NCI-H146 treated with DMSO at 0.1 percent for 48 hours (cell line): ENCODE measurements at regions not wholly inside any gene's neighbourhood (a gene's known extent, or its start where the extent isn't known, plus 50 kb on each side); places are given as distances from the start of the nearest gene placed in this dataset.

ENCODE experiments used
- DNase-seq: peaks from one replicate; lab custom pipeline; 2025; ENCODE audit not compliant: unreplicated experiment; lab: John Stamatoyannopoulos, UW

DNA sequence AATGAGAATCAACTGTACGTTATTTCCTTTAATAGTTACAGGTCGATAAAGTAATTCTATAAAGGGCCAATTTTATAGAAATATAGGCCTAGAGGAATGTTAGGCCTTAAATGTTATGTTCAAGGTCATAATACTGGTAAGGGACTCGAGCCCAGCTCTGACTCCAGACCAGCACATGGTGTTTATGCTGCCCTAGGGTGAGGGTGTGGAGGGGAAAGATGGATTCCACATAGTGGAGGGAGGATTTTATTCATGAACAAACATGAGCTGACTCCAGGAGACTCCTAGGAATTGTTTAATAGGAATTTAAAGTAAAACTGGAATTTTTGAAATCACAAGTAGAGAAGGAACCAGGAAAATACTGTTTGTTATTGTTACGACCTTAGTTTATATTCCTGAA lies 139.9 kb downstream of the LACC1 start:
- DNase-seq = no peak

DNA sequence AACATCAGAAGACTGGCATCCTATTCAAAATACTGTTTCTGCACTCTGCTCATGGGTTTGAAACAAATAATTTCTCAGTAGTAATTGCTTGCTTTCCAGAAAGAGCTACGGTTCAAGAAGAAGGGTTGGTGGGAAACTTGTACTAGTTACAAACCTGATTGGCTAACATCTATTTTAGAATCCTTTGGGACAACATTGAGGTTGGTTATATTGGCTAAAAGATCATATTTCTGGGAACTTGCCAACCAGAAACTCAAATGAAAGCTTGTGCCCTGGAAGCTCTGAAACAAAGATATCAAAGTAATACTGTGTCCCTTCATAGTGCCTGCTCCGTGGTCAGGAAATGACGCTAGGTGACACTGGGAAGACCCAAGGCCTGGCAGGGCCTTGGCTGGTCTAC lies 141.7 kb downstream of the LACC1 start:
- DNase-seq = no peak

DNA sequence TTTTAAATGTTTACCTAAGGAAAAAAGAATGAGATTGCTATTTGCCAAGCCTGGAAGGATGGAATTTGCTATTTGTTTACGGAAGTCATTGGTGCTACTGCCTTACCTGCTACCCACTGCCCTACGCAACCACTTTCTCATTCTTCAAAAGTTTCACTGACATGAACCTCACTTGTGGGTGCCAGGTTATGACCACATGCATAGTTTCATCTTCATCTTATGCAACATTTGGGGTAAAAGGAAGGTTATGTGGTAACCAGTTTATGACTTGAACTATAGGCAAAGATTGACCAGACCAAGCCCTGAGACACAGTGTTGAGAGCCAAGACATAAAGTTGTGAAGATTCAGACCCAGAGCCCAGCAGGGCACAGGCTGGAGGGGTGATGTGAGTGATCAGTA lies 142.5 kb downstream of the LACC1 start:
- no peak for DNase-seq

DNA sequence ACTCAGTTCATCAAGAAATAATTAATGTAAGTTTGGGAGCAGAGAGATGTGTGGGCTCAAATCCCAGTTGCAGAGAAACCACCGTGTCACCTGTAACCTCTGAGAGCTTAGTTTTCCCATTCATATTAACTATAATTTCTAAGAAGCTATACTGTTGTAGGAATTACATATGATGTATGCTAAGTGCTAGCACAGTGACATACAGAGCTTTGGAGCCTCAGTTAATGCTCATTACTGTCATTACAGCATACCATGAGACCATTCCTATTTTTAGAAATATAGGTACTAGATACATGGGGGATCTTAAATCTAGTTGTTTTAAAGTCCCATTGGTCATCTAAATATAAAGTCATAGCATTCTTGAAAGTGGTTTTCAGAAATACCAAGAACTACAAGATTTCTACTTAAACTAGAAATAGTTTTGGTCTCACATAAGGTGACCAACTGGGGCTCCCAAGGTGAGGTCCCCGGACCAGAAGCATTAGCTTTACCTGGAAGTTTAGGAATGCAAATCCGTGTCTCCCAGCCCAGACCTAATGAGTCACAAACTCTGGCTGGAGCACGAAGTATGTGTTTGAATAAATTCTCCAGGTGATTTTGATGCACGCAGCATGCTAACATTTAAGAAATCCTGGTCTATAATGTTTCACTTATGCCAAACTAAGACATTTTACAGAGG lies 144.6 kb downstream of the LACC1 start:
- no peak for DNase-seq

DNA sequence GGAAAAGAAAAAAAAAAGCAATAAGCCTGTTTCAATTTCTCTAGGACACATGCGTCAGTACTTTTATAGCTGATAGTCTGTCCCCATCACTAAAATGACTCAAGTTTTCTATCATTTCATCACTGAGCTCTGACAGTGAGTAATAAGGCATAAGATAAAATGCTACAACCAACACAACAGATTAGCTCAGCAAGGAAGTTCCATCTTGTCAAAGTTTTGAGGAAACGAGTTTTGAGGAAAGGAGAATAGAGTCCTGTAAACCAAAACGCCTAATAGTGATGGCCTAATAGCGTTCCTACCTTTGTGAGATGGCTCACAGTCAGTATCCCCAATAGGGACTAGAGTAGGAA lies 145.1 kb downstream of the LACC1 start:
- DNase-seq = no peak

DNA sequence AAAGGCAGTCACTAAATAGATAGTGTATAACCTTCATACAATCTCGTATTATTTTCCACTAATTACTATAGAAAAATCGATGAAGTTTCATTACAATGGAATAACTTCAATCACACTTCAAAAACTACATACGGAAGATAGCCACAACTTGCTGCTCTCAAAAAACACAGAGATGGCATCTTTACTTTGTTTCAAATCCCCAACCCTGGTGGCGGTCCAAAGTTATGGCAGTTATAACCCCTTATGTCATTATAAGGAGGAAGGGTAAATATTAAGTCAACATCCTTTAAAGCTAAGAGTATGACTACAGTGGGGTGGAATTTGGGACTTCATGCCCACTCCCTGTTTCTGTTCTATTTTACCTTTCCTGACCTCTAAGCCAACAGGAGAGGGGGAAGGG lies 146.5 kb downstream of the LACC1 start:
- no peak for DNase-seq

DNA sequence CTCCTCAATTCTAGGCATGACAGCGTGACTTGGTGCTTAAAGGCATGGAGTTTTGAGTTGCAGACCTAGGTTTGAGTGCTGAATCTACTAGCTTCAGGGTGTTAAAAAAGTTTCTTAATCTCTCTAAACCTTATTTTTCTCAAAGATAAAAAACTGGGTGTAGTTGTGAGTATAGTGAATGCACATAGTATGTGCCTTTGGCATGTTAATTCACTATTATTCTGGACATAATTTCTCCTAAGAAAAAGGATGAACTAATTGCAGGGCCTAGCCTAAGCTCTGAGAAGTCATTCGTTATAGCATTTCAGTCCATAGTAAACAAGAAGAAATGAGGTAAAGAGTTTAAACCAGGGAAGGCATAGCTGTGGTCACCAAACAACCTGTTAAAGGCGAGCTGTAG lies 149.0 kb downstream of the LACC1 start:
- no peak for DNase-seq

DNA sequence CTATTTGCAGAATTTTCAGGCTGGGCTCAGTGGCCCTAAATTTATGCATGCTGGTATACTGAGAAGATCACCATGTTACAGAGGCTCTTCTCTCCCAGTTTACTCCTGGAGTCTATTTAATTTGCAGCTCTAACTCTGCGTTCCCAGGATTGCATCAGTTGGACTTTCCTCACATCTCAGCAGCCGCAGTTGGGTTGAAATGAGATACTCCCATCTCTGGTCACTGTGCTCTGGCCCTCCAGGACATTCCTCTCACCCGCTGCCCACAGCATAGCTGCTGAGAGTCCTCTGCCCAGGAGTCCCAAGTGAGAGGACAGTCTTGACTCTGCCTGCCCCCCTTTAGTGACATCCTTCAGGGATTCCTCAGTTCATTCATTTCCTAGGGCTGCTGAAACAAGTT lies 150.9 kb downstream of the LACC1 start:
- DNase-seq = no peak

DNA sequence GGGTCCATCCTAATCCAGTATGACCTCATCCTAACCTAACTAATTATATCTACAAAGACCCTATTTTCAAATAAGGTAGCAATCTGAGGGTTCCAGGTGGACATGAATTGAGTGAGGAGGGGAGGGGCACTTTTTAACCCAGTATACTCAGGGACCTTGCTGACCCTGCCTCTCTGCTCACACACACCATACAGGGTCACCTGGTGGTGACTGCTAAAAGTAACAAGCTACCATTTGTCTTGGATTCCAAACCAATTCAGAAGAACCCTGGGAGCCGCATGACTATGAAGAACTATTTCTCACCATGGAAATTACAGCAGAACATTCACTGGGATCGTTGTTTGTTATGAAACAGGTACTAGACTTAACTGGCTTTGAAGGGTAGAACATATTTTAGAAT lies 151.9 kb downstream of the LACC1 start:
- DNase-seq = no peak

DNA sequence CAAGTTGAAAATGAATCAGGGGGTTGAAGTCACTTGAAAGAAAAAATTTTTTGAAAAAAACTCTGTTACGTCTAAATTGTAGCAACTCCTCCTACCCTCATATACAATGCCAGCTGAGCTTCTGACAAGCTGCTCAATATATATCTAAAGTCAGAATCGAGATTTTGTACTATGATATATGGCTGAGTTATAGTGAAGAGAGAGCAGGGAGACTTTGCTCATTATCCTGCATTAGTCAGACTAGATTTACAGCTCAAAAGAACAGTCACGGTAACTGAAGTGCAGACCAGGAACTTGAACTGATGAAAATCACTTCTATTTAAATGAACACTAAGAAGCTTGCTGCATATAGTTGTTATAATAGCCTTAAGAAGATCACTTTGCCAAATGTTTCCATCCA lies 153.1 kb downstream of the LACC1 start:
- DNase-seq = no peak

DNA sequence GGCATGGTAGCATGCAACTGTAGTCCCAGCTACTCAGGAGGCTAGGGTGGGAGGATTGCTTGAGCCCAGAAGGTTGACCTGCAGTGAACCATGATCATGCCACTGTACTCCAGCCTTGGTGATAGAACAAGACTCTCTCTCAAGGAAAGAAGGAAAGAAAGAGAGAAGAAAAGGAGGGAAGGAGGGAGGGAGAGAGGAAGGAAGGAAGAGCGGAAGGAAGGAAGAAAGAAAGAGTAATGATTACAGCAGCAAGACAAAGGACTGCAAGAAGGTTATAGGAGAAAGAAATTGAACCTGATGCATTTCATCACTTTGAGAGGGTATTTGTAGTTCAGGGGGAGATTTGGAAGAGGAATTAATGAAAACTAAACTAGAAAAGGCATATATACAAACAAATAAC lies 155.7 kb downstream of the LACC1 start:
- DNase-seq = no peak

DNA sequence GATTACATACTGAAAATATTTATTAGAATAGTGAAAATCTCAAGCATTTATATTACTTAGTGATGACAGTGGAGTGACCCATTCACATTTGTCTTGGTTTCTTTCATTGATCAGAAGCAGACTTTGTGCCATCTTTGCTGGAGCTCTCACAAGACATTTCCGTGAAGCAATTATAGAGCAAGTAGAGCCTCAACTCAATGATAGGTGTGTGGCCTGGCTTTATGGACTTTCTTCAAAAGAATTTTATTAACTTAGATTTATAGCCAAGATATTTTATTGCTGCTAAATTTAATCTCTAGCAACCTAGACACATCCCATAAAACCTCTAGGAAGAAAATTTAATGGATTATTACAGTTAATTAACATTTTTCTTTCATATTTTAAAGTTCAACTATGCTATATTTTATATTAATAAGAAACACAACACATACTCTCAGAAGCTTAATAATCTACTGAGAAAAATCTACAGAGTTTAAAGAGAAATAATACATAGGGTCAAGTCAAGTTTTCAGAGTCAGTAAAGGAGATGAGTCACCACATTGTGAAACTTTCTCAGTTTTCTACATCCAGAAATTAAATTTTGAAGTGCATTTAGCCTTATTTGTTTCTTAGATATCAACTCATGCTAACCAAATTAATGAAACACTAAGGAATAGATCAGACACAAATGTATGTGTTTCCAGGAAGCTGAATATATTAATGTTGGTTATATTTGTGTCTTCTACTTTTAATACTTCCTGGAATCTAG lies 160.5 kb downstream of the LACC1 start:
- DNase-seq = no peak

DNA sequence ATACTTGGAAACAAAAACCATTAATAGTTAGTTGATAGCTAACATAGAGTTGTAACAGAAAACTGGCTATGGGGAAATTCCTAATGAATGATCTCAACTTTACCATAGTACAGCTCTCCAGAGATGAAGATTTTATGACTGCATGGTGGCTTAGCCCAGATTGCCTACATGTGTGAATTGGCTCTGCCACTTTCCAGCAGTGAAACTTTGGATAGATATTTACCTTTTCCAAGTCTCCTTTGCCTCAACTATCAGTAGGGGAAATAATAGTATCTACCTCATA lies 161.1 kb downstream of the LACC1 start:
- no peak for DNase-seq

DNA sequence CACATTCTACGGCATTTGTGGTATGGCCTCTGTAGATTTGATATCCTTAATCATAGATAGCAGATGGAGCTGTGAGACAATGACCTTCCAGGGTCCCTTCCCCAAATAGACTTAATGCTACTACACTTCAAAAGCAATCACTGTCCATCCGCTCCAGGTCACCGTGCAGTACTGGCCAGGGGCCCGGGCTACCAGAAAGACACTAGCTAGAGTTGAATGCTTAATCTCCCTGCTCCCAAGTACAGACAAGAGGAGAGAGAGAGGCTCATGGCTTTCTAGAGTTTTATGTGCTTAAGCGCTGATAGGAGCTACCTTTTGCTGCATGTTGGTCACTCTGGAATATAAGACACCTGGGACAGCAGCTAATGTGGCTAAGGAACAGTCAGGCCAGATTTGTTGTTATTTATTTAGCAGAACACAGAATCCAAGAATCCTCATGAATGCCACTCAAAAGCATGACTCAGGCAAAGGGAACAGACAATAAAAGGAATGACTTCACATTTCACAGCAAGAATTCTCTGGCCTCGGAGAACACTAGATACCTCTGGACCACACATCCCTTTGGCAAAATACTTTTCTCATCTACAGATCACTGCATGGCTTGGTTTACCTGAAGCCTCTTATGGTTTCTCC lies 165.0 kb downstream of the LACC1 start:
- DNase-seq = no peak

DNA sequence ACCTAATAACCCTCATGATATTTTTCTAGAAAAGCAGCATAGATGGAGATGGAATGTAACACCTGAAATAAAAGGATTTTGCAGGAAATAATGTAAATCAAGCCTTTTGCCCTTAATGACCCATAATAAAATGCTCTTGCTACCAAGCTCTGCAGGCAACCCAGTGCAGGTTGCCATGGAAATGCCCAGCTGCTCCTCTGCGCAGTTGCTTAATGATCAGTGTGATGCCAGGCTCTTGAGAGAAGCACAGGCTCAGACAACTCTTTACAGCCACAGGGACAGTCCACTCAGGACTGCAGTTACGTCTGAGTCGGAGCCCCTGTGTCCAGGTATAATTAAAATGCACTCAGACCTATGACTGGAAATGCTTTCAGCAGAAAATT lies 165.5 kb downstream of the LACC1 start:
- DNase-seq = peak; percentile 57

DNA sequence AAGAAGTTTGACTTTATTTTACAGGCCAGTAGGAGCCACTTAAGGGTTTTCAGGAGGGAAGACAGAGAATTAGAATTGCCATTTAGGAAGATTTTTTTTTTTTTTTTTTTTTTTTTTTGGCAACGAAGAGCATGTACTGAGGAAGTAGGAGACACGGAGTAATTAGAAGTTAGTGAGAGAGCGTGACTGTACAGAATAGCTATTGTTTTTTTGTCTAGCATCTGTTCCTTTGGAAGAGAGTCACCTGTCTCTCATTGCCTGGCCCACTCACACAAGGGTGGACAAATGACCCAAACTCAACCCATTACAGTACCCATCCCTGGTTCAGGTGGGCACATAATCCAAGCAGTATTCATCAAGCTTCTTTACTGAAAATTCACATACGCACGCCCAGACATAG lies 166.7 kb downstream of the LACC1 start:
- no peak for DNase-seq

DNA sequence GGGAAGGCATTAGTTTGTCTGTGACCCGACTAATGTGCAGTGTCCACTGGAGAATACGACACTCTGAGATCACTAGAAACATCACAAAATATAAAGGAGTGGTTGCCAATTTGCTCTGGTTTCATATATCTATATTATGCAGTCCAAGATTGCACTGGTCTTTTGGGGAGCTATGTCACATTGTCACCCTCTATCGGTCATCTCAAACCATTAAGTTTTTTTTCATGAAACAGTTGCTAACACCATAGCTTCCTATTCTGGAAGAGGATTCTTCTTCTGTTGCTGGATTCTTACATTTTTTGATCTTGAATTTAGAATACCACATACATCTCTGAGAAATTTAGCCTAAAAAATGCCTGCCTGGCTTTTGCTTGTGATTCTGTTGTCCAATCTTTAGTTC lies 168.6 kb downstream of the LACC1 start:
- no peak for DNase-seq

DNA sequence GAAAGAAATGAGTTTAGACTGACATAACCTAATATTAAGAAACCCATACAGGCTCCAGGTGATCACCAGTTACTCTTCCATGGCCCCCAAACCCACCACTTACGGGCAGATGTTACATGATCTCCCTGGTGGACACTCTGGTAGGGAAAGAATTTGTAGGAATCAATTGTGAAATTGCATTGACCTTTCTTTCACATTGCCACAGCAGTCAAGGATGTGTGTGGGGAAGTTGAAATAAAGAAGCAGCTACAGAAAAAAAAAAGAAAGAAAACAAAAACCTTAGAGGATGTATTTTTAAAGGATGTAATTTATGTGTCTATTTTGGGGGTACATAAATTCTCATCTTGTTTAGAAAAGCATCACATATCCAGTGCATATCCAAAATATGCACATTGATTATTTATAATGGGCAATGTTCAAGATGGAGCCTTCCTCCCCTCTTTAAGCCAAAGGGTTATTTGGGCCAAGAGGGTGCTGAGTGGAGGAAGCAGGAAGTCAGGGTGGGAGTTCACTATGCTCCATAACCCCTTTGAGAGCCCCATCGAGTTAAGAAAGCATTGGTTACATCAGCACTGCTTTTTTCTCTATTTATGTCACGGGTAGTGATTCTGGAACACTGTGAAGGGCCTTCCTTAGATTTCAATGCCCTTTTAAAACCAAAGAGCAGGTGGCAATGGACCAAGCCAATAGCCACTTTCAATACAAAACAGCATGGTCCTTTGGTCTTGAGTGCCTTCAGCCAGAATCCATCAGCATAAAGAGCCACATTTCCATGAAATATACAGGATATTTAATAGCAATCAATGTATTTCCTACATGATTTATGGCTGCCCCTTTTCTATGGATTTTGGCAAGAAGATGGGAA lies 169.6 kb downstream of the LACC1 start:
- DNase-seq = no peak

DNA sequence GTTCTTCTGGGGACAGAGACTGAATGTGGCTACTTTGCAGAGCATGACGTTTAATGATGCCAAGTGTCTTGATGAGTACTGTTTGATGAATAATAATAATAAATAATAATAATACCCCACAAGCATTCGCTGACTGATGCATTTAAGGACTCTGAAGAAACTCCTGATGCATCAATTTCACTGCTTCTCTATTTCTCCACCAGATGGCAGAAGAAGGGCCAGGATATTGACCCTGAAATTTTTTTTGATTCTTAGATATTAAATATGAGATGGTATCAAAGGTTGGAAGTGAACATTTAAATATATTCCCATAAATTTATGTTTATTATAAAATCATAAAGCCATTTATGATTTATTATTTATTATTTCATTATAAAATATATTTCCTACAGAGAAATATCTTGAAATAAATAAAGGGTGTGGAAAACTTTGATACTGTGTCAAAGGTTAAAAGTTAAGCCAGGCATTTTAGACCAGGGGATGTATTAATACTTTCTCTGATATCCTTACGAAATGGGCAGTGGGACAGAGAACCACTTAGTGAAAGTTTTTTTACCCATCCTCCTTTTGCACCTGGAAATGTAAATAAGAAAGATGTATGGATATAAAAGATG lies 170.9 kb downstream of the LACC1 start:
- peak; percentile 31 for DNase-seq

DNA sequence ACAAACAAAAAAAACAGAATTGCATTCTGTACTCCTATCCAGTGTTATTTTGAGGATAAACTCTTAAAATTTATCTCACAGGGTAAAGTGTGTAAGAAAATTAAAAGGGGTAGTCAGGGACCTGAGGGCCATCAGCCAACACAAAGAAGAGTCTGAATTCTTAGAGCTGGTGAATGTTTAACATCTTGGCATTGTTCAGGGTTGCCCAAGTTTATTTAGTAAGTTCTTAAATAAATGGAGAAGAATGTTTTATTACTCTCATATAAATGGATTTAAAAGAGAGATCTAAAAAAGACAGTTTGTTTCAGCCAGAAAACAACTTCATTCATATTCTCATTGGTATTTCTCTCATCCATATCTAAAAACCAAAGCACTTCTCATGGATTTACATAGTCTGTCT lies 171.7 kb downstream of the LACC1 start:
- DNase-seq = no peak

DNA sequence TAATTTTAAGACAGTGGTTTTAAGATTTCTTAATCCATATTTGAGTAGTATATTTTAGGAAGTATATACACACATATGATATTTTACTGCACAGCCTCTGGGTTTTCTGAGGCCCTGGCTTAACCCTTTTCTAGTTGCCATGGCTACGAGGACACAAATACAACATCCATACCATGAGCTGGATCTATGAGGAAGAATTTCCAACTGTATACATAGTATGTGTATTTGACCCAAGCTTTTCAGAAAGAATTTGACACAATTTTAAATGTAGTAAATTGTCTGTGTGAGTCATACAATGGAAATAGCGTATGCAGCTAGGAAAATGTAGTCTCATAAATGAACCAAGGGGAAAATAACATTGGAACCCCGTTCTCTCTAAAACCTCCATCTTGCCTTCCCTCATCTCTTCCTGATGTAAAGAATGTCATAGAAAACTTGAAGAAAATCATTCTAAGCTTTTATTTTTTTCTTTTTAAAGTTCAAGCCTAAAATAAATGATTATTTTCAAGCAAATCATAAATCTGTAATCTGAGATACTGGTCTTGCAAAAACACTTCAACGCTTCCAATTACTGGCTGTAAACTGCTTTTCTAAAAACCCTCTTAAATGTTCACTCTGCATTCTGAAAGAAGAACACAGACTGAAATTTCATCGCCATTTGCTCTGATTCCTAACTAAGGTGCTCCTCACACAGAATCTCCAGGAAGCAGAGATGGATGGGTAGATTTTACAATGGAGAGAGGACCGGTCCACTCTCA lies 172.4 kb downstream of the LACC1 start:
- DNase-seq = no peak
